NCI-H2196 treated with DMSO at 0.1 percent for 48 hours (cell line): ENCODE measurements at regions not wholly inside any gene's neighbourhood (a gene's known extent, or its start where the extent isn't known, plus 50 kb on each side); places are given as distances from the start of the nearest gene placed in this dataset.

Source experiments
- DNase-seq: peaks from one replicate; lab custom pipeline; 2025; ENCODE audit not compliant: unreplicated experiment; lab: John Stamatoyannopoulos, UW

GRCh38 chr20:39541136-39541803 is 579.1 kb downstream of the DHX35 start:
- no peak for DNase-seq

- DNase-seq = no peak
Measured at GRCh38 chr20:39538317-39538716, 576.2 kb downstream of the DHX35 start.

- DNase-seq = no peak
Measured at GRCh38 chr20:39535301-39535700, 573.2 kb downstream of the DHX35 start.

GRCh38 chr20:39534846-39535245 is 572.7 kb downstream of the DHX35 start:
- no peak for DNase-seq

GRCh38 chr20:39533858-39534257 is 571.7 kb downstream of the DHX35 start:
- no peak for DNase-seq

- no peak for DNase-seq
Measured at GRCh38 chr20:39532205-39532604, 570.1 kb downstream of the DHX35 start.

GRCh38 chr20:39528436-39528835 is 566.3 kb downstream of the DHX35 start:
- DNase-seq = no peak

- DNase-seq = peak; percentile 28
Measured at GRCh38 chr20:39524371-39524911, 562.3 kb downstream of the DHX35 start.

- DNase-seq = no peak
Measured at GRCh38 chr20:39523405-39523804, 561.3 kb downstream of the DHX35 start.

- DNase-seq = no peak
Measured at GRCh38 chr20:39518654-39519053, 556.5 kb downstream of the DHX35 start.

GRCh38 chr20:39516964-39517363 is 554.8 kb downstream of the DHX35 start:
- DNase-seq = no peak

GRCh38 chr20:39504710-39505094 is 542.6 kb downstream of the DHX35 start:
- DNase-seq = no peak

- no peak for DNase-seq
Measured at GRCh38 chr20:39503902-39504709, 542.0 kb downstream of the DHX35 start.

- DNase-seq = no peak
Measured at GRCh38 chr20:39492223-39492797, 530.2 kb downstream of the DHX35 start.

GRCh38 chr20:39491711-39492110 is 529.6 kb downstream of the DHX35 start:
- DNase-seq = no peak

GRCh38 chr20:39489986-39490560 is 527.9 kb downstream of the DHX35 start:
- DNase-seq = no peak

GRCh38 chr20:39480276-39481043 is 518.3 kb downstream of the DHX35 start:
- DNase-seq = no peak

GRCh38 chr20:39479196-39479810 is 517.2 kb downstream of the DHX35 start:
- DNase-seq = no peak

GRCh38 chr20:39474879-39475278 is 512.7 kb downstream of the DHX35 start:
- no peak for DNase-seq

- no peak for DNase-seq
Measured at GRCh38 chr20:39473536-39473935, 511.4 kb downstream of the DHX35 start.
